ENCODE measurements at regions not wholly inside any gene's neighbourhood (a gene's known extent, or its start where the extent isn't known, plus 50 kb on each side); places are given as distances from the start of the nearest gene placed in this dataset.
A peak's percentile ranks its signal among the peaks of the same experiment; 100 is the strongest.
"Not testable (repeated sequence)": the region's sequence is repeated elsewhere in the genome, so short reads cannot be mapped to it uniquely, and the experiment has no call there.

GRCh38 chr16:85532147-85532546 is 81.0 kb upstream of the GSE1 start (continued):
- no peak for TF ChIP-seq USF2 (IDR thresholded peaks at IDR 0.05; ENCODE audit: low read depth, low read length)
- TF ChIP-seq USF2 (CRISPR knock-in tag; IDR thresholded peaks at IDR 0.05; ENCODE audit: borderline replicate concordance), result no peak
- TF ChIP-seq MED8 (CRISPR knock-in tag; IDR thresholded peaks at IDR 0.05; ENCODE audit: insufficient replicate concordance), result peak; percentile 25
- TF ChIP-seq ZMYM3 (CRISPR knock-in tag; IDR thresholded peaks at IDR 0.05), result 0 out of 2 replicates have a peak, but pooled peaks have one; percentile 46
- peak; percentile 95 for TF ChIP-seq ZNF770 (CRISPR knock-in tag; IDR thresholded peaks at IDR 0.05)
- TF ChIP-seq NBN (conservative IDR thresholded peaks at IDR 0.05), result no peak

- in situ Hi-C loops (cut with HindIII; ENCODE audit: extremely low pct_ligation_motif_present, low pct_unique_long_range_greater_than_20kb); CTCF ChIA-PET (ENCODE audit: low intra/inter-chr PET ratio, low total read pairs); H3K9ac ChIP-seq (ENCODE audit: insufficient read depth, low read depth, low read length); ATAC-seq; intact Hi-C loops (cut with micrococcal nuclease; ENCODE audit: unreplicated experiment); DNase-seq (ENCODE audit: low spot score); H4K20me1 ChIP-seq (ENCODE audit: insufficient read depth, low read length); H3K27ac ChIP-seq (ENCODE audit: extremely low read length, insufficient read depth, low read length); BruUV-seq (replicated peaks); H3K9me3 ChIP-seq (ENCODE audit: low read length); FAIRE-seq; H3K4me3 ChIP-seq (replicated peaks in 1 of 3; ENCODE audit: insufficient read depth in 1 of 3, low read depth in 2 of 3, low read length in 3 of 3); H3K36me3 ChIP-seq (replicated peaks in 1 of 2; ENCODE audit: control insufficient read depth in 1 of 2, insufficient read depth in 2 of 2, low read length in 2 of 2); H2AFZ ChIP-seq (ENCODE audit: low read length); H3K27me3 ChIP-seq (ENCODE audit: control insufficient read depth in 1 of 2, insufficient read depth in 2 of 2, low read length in 2 of 2): not testable (repeated sequence)
- Histone ChIP-seq H3K4me1 (ENCODE audit: insufficient read depth, low read length) (peaks cover 99% of the 10 kb centered on the region), H3K79me2 (ENCODE audit: insufficient read depth, low read length) (peaks cover 16% of the 10 kb centered on the region), H3K4me2 (ENCODE audit: low read depth, low read length) (0 out of 2 replicates have a peak overlapping the region, but pooled peaks have one; percentile 6)
- WGBS (ENCODE audit: low lambda C conversion rate), result 96% methylated on average over 8 of the region's 8 CpGs
- TF ChIP-seq ZNF770 (CRISPR knock-in tag; IDR thresholded peaks at IDR 0.05), result peak; percentile 93
- TF ChIP-seq ARID4A (CRISPR knock-in tag; IDR thresholded peaks at IDR 0.05; ENCODE audit: borderline replicate concordance), result 0 out of 2 replicates have a peak, but pooled peaks have one; percentile 21
- POLR2A ChIA-PET, result interaction anchor here (8.4 kb wide), 1 partner anchor 19 kb away, joined by 145 read pairs; no protein-coding TSS in a partner anchor
Measured at GRCh38 chr16:85533593-85533992, 79.5 kb upstream of the GSE1 start.
